GM21786 (cell line): ENCODE measurements at regions not wholly inside any gene's neighbourhood (a gene's known extent, or its start where the extent isn't known, plus 50 kb on each side); places are given as distances from the start of the nearest gene placed in this dataset.
"Not testable (repeated sequence)": the region's sequence is repeated elsewhere in the genome, so short reads cannot be mapped to it uniquely, and the experiment has no call there.

Experiments
- ATAC-seq: cut with Tn5 transposase; IDR thresholded peaks from one replicate; pipeline ENCODE4 v1.9.1; 2021; ENCODE audit not compliant: unreplicated experiment

DNA sequence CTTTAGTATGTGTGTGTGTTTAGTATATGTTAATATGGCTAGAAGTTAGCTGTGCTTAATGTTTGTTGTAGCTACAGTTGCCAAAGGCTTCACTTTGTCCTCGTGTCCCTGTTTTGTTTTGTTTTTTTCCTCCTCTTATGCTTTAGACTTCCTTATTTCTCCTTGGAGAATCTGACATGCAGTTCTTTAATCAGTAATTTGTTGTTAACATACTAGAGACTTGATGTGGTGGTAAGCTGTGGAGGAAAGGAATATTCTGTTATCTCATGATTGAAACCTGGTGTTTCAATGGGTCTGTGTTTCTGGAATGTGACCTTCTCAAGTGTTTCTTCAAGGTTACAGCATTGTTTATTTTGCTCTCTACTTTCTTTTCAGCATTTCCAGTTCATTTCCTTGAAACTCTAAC, 515.6 kb upstream of the ST8SIA4 start:
- no peak for ATAC-seq

DNA sequence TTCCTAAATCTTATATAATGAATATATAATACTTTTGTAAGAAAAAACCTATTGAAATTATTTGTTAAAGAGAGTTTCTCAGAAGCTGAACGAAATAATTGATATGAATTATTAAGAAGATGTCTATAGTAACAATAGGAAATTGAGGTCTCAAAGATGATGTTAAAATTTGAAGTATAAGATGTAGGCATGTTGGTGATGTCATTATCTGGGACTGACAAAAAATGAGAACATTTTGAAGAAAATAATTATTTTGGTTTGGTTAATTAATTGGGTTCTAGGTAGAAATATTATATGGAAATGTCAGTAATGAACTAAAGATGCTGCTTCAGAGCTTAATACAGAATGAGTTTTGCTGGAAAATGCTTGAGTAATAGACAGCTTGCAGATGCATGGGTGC, 501.4 kb upstream of the ST8SIA4 start:
- ATAC-seq, result no peak

DNA sequence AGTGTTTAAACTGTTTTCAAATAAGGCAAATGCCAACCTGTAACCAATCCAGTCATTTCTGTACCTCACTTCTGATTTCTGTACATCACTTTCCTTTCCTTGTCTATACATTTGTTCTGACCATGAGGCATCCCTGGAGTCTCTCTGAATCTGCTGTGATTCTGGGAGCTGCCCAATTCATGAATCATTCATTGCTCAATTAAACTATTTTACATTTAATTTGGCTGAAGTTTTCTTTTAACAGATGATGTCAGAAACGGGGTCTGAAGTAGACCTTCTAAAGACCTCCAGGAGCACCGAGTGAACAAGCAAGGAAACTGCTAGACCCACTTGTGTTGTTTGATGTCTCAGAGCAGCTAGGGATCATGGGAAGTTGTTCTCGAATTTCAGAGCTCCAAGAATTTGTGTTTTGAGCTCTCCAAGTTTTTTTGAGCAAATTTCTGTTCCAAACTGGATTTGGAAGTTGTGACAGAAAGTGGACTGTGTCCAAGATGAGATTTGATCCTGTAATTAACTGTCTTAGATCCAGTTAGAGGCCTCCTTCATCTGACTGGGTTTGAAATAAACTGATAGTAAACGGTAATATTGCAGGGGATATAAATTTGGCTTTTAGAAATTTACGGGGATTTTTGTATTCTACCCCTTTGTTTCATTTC, 490.8 kb upstream of the ST8SIA4 start:
- no peak for ATAC-seq

DNA sequence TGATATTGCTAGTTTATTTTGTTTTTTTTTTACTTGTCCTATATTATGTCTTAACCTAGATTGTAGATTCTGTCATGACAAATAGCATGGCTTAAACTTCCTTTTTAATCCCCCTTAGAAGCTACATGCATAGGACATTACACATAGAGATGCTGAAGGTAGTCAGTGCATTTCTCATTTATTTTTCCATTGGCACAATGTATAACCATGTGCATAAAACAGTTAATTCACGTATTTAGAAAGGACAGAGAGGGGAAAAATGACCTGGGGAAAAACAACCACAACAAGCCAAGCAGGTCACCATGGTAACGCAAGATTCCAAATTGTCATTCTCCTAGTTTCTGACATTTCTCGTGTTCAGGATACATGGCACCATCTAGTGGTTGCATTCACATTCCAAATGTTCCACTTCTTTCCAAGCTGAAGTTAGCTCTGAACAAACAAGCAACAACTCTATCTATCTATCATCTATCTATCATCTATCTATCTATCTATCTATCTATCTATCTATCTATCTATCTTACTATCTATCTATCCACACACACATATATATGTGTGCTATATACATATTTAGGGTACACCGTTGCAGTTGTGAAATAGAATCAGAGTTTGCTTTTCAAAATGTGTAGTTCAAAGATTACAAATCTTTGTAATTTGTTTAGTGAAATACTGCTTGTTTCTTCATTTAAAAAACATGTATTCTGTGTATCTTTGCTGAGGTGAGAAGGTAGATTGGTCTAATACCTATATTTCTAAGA, 487.2 kb upstream of the ST8SIA4 start:
- ATAC-seq, result no peak

DNA sequence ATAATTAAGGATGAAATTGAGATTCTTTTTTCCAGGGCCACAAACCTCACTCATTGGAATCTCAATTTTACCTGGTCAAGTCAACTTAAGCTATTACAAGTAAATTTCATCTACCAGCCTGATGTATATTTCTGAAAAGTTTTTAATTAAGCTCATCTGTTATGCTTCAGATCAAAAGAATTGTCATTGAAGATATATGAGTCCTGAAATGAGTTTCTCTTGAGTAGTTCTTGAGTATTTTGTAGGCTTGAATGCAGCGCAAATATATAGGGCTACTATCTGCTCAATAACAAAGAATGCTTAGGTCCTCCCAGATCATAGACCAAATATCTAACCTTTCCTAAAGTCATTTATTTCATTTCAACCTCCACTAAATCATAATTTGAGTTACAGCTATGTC, 482.2 kb upstream of the ST8SIA4 start:
- no peak for ATAC-seq

DNA sequence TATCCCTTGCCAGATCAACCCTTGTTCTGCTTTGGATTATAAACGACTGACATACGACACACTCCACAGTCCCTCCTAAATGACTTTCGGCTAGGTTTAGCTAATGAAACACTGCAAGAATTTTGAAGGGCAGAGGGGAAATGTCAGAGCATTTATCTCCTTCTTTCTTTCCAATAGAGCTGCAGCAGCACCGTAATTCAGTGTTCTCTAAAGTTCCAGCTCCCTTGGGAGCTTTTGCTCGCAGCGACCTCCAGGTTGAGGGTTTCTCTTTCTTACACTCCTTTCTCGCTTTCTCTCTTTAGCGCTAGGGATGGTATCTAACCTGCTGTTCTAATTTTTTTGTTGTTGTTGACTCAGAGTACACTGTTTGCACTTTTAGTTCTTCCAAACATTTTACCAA, 467.1 kb upstream of the ST8SIA4 start:
- no peak for ATAC-seq

DNA sequence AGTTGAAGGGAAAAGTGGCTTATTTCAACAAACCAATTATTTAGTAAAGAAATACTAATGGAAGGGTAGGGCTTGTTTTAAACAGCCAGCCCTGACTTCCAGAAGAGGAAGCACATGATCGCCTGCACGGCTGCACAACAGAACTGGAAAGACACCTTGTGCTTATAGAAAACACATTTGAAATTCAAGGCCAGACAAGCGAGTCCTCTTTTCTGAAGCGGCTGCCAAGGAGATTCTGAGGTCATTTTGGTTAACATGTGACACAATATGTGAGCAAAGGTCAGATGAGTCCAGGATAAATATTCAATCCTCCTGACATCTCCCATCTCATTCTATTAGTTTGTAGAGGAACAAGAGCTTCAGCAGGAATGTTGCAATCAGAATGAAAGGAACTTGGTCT, 461.4 kb upstream of the ST8SIA4 start:
- ATAC-seq, result no peak

DNA sequence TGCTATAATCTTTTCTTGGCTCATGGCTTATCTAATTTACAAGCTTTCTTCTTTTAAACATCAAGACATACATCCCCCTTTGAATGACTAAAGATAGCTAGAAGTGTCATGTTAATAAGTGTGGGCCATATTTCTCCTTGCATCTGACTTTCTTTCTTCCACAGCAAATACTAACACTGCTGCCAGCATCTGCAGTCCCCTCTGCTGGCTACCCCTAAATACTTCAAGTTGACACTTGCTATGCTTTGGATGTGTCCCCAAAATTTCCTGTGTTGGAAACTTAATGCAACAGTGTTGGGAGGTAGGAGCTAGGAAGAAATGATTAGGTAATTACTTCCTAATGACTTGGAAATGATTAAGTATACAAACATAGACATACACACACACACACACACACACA, 459.0 kb upstream of the ST8SIA4 start:
- ATAC-seq, result no peak

DNA sequence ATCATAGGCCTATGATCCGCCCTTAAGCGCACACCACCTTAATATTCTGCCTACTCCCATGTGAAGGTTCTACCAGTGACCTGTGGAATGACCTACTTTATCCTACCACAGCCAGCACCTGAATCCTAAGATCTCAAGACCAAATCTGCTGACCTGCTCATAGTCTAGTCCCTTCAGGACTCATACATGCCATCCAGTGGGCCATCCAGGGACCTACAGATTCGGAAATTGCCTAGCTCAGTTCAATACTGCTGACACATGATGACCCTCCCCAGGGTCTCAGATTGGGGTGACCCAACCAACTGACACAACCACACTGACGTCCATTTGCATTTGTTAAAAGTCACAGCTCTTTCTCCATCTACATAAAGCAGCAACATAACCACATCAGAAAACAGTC, 443.8 kb upstream of the ST8SIA4 start:
- ATAC-seq, result no peak

DNA sequence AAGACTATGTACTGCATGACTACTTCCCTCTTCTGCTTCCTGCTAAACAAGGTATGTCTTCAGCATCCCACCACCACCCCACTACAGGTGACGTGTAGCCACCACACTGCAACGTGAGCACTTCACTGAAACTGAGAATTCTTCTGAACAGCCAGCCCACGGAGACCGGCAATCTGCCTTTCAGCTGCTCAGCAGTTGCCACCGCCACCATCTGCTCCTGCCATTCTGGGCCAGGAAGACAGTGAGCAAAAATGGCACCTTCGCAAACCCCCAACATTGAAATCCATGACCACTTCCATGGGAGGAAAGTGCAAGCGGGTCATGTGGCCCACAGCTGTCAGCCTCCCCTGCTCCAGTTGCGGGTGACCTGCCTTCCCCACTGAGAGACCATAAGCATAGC, 443.4 kb upstream of the ST8SIA4 start:
- ATAC-seq, result no peak

DNA sequence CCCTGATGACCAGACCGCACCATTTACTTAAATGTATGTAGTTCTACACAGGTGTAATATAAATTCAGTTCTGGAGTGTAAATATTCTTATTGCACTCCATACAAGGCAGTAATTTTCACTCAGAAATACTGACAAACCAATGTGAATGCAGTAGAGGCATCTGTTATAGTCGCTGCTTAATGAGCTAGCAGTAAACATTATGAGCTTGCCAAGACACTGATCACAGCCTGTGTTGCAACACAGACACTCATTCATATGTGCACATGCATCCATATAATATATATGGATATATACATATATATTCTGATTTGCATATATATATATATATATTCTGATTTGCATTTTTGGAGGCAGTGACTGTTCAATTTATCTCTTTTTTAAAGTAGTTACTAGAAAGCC, 435.1 kb upstream of the ST8SIA4 start:
- no peak for ATAC-seq

DNA sequence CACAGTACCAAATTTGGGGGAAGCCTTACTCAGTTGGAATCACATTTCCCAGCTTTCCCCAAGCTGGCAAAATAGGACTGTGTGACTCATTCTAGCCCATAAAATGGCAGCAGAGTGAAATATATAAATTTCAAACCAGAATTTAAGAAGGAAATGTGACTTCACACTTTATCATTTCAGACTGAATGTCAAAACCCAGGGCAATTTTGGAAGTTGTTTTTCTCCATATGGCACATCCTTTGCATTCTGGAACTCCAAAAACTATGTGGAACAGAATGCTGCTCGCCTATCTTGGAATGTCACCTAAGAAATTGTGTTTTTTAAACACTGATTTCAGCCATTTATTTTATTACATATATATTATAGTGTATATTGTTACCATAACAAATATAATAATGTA, 424.7 kb upstream of the ST8SIA4 start:
- no peak for ATAC-seq

DNA sequence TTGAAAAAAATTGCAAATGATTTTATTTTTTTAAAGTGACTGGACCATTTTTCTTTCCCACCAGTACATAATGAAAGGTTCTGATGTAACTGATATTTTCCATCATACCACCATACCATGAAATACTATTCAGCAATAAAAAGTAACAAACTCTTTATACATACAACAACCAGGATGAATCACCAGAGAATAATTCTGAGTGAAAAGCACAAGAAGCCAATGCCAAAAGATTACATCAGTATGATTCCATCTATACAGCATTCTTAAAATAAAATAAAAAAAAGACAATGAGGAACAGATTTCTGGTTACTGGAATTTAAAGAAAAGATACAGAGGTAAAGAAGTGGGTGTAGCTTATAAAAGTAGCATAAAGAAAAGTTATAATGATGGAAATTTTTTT, 423.7 kb upstream of the ST8SIA4 start:
- ATAC-seq, result no peak

DNA sequence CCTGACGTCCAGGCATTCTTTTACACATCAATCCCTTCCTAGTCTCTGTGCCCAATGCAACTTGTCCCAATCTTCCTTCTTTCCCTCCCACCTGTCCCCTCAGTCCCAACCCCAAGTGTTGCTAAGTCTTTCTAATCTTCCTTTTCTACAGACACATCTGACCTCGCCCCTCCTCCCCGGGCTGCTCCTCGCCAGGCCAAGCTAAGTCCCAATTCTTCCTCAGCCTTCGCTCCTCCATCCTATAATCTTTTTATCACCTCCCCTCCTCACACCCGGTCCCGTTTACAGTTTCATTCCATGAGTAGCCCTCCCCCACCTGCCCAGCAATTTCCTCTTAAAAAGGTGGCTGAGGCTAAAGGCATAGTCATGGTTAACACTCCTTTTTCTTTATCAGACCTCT, 413.3 kb upstream of the ST8SIA4 start:
- ATAC-seq, result not testable (repeated sequence)

DNA sequence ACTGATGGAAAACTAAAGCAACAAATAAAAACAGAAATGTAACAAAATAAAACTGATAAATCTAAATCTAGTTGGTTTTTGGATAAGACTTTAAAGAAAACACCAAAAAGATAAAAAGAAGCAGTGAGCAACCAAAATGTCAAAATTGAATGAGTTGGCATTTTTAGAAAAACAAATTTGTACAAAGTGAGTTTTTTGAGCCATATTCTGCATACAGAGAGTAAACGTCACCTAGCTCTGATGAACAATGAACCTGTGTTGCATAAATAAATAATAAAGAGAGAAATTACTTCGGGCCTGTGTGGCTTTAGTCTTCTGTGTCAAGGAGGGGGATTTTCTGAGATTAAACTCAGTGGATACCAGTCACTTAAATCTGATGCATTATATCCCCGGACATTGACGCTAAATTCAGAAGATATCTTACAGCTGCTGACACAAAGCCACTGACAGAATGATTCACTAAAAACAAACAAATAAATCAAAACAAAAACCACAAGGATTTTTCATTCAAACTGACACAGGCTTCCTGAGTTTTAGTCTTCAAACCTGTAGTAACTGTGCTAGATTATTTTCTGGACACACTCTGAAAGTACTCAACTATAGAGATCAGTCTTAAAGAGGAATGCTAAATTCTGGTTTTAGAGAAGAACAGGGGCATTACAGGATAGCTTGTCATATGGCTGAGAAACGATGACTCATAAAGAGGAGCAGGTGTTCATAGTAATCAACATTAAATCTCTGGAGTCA, 403.5 kb upstream of the ST8SIA4 start:
- ATAC-seq, result no peak

DNA sequence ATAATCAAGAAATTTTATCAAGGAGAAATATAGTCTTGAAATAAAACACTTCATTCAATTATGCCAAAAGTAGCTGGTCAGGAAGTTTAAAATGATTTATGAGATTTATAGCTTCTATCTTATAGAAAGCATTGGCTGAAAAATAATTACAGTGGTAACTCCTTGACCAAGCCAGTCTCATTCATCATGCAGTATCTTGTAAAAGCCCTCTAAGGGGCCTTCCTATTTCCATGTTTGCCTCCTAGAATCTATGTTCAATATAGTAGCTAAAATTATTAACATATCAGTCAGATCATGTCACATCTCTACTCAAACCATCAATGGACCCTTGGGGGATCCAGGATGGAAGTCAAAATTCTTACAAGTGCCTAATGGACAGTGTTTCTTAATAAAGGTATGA, 393.4 kb upstream of the ST8SIA4 start:
- ATAC-seq, result no peak

DNA sequence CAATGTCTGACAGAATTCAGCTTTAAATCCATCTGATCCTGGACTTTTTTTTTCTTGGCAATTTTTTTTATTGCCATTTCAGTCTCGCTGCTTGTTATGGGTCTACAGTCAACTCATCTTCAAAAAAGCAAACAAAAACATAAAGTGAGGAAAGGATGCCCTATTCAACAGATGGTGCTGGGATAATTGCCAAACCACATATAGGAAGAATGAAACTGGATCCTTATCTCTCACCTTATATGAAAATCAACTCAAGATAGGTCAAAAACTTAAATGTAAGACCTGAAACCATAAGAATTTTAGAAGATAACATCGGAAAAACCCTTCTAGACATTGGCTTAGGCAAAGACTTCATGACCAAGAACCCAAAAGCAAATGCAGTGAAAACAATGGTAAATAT, 389.1 kb upstream of the ST8SIA4 start:
- no peak for ATAC-seq

DNA sequence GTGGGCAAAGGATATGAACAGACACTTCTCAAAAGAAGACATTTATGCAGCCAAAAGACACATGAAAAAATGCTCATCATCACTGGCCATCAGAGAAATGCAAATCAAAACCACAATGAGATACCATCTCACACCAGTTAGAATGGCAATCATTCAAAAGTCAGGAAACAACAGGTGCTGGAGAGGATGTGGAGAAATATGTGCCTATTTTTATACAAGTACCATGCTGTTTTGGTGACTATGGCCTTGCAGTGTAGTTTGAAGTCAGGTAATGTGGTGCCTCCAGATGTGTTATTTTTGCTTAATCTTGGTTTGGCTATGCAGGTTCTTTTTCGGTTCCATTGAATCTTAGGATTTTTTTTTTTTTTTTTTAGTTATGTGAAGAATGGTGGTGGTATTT, 387.7 kb upstream of the ST8SIA4 start:
- ATAC-seq, result not testable (repeated sequence)

DNA sequence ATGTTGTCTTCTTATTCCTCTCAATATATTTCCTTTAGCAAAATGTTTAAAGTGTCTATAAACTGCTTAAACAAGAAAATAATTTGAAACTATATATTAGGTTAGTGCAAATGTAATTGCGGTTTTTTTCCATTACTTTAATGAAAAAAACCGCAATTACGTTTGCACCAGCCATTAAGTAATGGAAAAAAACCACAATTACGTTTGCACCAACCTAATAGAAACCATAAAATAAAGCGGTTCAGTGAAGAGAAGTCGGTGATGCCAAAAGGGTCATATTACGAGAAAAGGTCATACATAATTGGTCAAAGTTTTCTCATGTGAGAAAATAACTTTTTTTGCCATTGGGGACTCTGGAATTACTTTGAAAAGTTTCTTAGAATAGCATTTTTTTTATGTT, 385.6 kb upstream of the ST8SIA4 start:
- no peak for ATAC-seq

DNA sequence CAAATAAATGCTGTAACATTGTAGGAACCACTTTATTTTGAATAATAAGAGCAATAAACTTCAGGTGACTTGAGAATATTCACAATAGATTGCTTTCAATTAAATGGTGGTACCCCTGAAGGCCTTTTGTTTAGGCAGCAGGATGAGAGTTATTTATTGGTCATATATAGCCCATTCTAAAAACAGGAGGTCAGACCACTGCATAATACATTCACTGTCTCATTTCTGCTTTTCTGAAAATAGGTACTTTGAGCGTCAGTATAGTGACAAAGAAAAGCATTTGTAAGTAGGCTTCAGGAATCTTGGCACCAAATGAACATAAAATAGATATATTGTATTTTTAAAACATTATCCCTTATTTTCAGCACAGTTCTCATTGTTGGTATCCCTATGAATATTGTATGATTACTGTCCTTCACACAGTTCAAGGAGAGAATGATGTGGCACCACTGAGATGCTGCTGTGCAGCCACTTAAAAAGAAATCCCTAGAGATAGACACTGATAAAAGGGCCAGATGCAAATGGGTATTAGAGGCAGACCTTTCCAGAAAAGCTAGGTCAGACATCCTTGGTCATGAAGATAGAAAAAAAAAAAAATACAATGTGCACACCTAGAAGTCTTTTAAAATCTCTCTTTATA, 381.8 kb upstream of the ST8SIA4 start:
- ATAC-seq, result no peak

DNA sequence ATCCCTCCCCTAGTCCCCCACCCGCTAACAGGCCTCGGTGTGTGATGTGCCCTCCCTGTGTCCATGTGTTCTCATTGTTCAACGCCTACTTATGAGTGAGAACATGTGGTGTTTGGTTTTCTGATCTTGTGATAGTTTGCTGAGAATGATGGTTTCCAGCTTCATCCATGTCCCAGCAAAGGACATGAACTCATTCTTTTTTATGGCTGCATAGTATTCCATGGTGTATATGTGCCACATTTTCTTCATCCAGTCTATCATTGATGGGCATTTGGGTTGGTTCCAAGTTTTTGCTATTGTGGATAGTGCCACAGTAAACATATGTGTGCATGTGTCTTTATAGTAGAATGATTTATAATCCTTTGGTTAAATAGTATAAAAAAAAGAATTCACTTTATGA, 380.9 kb upstream of the ST8SIA4 start:
- ATAC-seq, result not testable (repeated sequence)

DNA sequence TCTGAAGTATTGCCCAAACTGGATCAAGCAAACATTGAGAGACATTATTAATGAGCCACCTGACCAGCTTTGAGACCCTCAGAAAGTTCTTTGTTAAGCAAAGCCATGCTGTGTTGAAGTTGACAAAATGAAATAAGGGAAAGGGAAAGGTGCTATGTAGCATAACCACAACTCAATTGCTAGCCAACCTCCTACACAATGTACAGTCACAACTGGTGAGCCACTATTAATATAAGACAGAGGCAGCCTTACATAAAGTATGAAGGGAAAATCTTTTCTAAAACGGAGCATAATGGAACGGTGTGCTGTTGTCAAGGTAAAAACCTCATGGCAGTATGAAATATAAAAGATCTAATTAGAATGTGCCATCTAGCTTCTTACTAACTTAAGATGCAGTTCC, 375.8 kb upstream of the ST8SIA4 start:
- ATAC-seq, result no peak
